ENCODE measurements at regions not wholly inside any gene's neighbourhood (a gene's known extent, or its start where the extent isn't known, plus 50 kb on each side); places are given as distances from the start of the nearest gene placed in this dataset.

DNA sequence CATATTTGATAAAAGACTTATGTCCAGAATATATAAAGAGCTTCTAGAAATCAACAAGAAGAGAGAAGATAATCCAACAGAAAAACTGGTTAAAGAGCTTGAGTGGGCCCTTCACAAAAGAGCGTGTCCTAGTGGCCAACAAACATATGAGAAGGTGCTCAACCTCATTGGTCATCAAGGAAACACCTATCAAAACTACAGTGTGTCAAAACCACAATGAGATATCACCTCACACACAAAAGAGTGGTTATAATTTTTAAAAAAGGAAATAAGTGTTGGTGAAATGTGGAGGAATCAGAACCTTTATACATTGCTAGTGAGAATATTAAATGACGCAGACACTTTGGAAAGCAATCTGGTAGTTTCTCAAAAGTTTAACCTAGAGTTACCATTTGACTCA lies 68.4 kb upstream of the KLF13 start:
- TF ChIP-seq EP300 (conservative IDR thresholded peaks at IDR 0.05; ENCODE audit: poor library complexity, severe bottlenecking), result no peak
- no peak for TF ChIP-seq CTCF (IDR thresholded peaks at IDR 0.05; ENCODE audit: poor library complexity, severe bottlenecking)
